IMR-90 (cell line): ENCODE measurements at regions not wholly inside any gene's neighbourhood (a gene's known extent, or its start where the extent isn't known, plus 50 kb on each side); places are given as distances from the start of the nearest gene placed in this dataset.

Experiments
- ATAC-seq: fragments of 200-7000 bp; cut with Tn5 transposase; 2 replicates; pipeline ENCODE4 v1.9.1; 2020; ENCODE audit warnings: low read depth, mild to moderate bottlenecking, moderate library complexity
- BruUV-seq: library from RNA; stranded (reverse); fragments of 400-500 nt; replicated peaks from 2 replicates; lab custom pipeline; 2021; lab: Mats Ljungman, UMichigan
- CTCF ChIA-PET: fragments of 300-600 bp; formaldehyde crosslinking; extraction: SDS; loops from one replicate; lab custom pipeline; 2021; ENCODE audit warnings: antibody characterized with exemption; lab: Yijun Ruan, JAX
- POLR2A ChIA-PET: fragments of 300-600 bp; sonication (Branson Sonifier 250); formaldehyde crosslinking; loops from one replicate; lab custom pipeline; 2022; ENCODE audit warnings: antibody characterized with exemption; ENCODE audit not compliant: unreplicated experiment; lab: Charles Lee
- DNase-seq: peaks from one replicate; pipeline ENCODE4 v3.0.0; 2013
- H2AFZ ChIP-seq: replicated peaks from 2 replicates; pipeline ENCODE3; 2013; ENCODE audit warnings: low read length, mild to moderate bottlenecking; ENCODE audit not compliant: poor library complexity
- H2AK5ac ChIP-seq: 2 replicates; pipeline ENCODE4 v1.6.1; 2013; ENCODE audit warnings: low read depth, low read length, inconsistent platforms
- H2AK9ac ChIP-seq: replicated peaks from 2 replicates; pipeline ENCODE3; 2013; ENCODE audit warnings: mild to moderate bottlenecking, low read depth, low read length, moderate library complexity; ENCODE audit not compliant: poor library complexity
- H2BK120ac ChIP-seq: 2 replicates; pipeline ENCODE4 v1.6.1; 2013; ENCODE audit warnings: low read depth, low read length, inconsistent platforms
- H2BK15ac ChIP-seq: 3 replicates; pipeline ENCODE4 v1.6.1; 2013; ENCODE audit warnings: low read depth, low read length, inconsistent platforms
- H2BK20ac ChIP-seq: 2 replicates; pipeline ENCODE4 v1.6.1; 2013; ENCODE audit warnings: low read depth, mild to moderate bottlenecking, inconsistent platforms, low read length, moderate library complexity
- H2BK5ac ChIP-seq: 2 replicates; pipeline ENCODE4 v1.6.1; 2013; ENCODE audit warnings: mild to moderate bottlenecking, low read depth, low read length, inconsistent platforms; ENCODE audit not compliant: poor library complexity, severe bottlenecking
- H3K14ac ChIP-seq: replicated peaks from 2 replicates; pipeline ENCODE4 v1.6.1; 2013; ENCODE audit warnings: low read depth, low read length, inconsistent platforms
- H3K18ac ChIP-seq: 2 replicates; pipeline ENCODE4 v1.6.1; 2013; ENCODE audit warnings: low read depth, low read length, control low read depth
- H3K23ac ChIP-seq: 2 replicates; pipeline ENCODE4 v1.6.1; 2013; ENCODE audit warnings: low read depth, low read length, inconsistent platforms
- H3K27ac ChIP-seq: 2 replicates; pipeline ENCODE4 v1.5.1; 2013; ENCODE audit warnings: mild to moderate bottlenecking, control low read depth, low read length; ENCODE audit not compliant: insufficient read depth
- H3K27me3 ChIP-seq: 2 replicates; pipeline ENCODE4 v1.6.1; 2013; ENCODE audit warnings: low read length; ENCODE audit not compliant: control insufficient read depth, insufficient read depth
- H3K36me3 ChIP-seq: 2 replicates; pipeline ENCODE4 v1.6.1; 2013; ENCODE audit warnings: low read length, mixed read lengths; ENCODE audit not compliant: control insufficient read depth, insufficient read depth
- H3K4ac ChIP-seq: 2 replicates; pipeline ENCODE4 v1.6.1; 2013; ENCODE audit warnings: low read depth, low read length, inconsistent platforms
- H3K4me1 ChIP-seq: 2 replicates; pipeline ENCODE4 v1.6.1; 2013; ENCODE audit warnings: low read length, mixed read lengths; ENCODE audit not compliant: control insufficient read depth, insufficient read depth
- H3K4me2 ChIP-seq: 2 replicates; pipeline ENCODE4 v1.6.1; 2013; ENCODE audit warnings: low read depth, mild to moderate bottlenecking, control low read depth, low read length, moderate library complexity
- H3K4me3 ChIP-seq: 2 replicates; pipeline ENCODE4 v1.5.1; 2013; ENCODE audit warnings: low read depth, mild to moderate bottlenecking, control low read depth, low read length, moderate library complexity; ENCODE audit not compliant: insufficient read depth
- H3K56ac ChIP-seq: 2 replicates; pipeline ENCODE4 v1.6.1; 2013; ENCODE audit warnings: low read length, inconsistent platforms; ENCODE audit not compliant: insufficient read depth; ENCODE audit errors: extremely low read depth
- H3K79me1 ChIP-seq, 2 experiments: 2 replicates each; pipeline ENCODE4 v1.6.1; 2013; ENCODE audit warnings: low read length in 2 of 2, inconsistent platforms in 1 of 2, low read depth in 1 of 2
- H3K9ac ChIP-seq: 2 replicates; pipeline ENCODE4 v1.6.1; 2013; ENCODE audit warnings: low read depth, low read length, control low read depth
- H3K9me1 ChIP-seq: 2 replicates; pipeline ENCODE4 v1.6.1; 2013; ENCODE audit warnings: low read length, inconsistent platforms; ENCODE audit not compliant: insufficient read depth
- H3K9me3 ChIP-seq: 2 replicates; pipeline ENCODE4 v1.6.1; 2013; ENCODE audit warnings: low read length; ENCODE audit not compliant: control insufficient read depth, insufficient read depth
- H4K20me1 ChIP-seq: 2 replicates; pipeline ENCODE4 v1.6.1; 2013; ENCODE audit warnings: low read length, inconsistent platforms; ENCODE audit not compliant: insufficient read depth
- H4K5ac ChIP-seq: 2 replicates; pipeline ENCODE4 v1.6.1; 2013; ENCODE audit warnings: mild to moderate bottlenecking, low read depth, low read length, control low read depth
- H4K8ac ChIP-seq, 2 experiments: 2 replicates each; pipeline ENCODE4 v1.6.1; 2013; ENCODE audit warnings: low read depth in 2 of 2, low read length in 2 of 2, control low read depth in 1 of 2, inconsistent platforms in 1 of 2
- H4K91ac ChIP-seq: 2 replicates; pipeline ENCODE4 v1.6.1; 2013; ENCODE audit warnings: low read depth, low read length, inconsistent platforms; ENCODE audit not compliant: insufficient read depth
- CEBPB ChIP-seq: IDR thresholded peaks from 2 replicates; pipeline ENCODE4 v1.6.1; 2012; ENCODE audit warnings: low read depth, low read length, improper control_type of control experiment
- CHD1 ChIP-seq: IDR thresholded peaks from 2 replicates; pipeline ENCODE4 v1.6.1; 2012; ENCODE audit warnings: low read depth, low read length, improper control_type of control experiment
- MAFK ChIP-seq: IDR thresholded peaks from 2 replicates; pipeline ENCODE4 v1.6.1; 2012; ENCODE audit warnings: low read depth, low read length, improper control_type of control experiment
- MAZ ChIP-seq: IDR thresholded peaks from 2 replicates; pipeline ENCODE4 v1.6.1; 2012; ENCODE audit warnings: low read depth, mild to moderate bottlenecking, low read length, improper control_type of control experiment, moderate library complexity, borderline replicate concordance
- MXI1 ChIP-seq: IDR thresholded peaks from 2 replicates; pipeline ENCODE4 v1.6.1; 2012; ENCODE audit warnings: low read depth, mild to moderate bottlenecking, low read length, moderate library complexity, borderline replicate concordance
- NFE2L2 ChIP-seq: fragments of 150-350 bp; IDR thresholded peaks from 2 replicates; pipeline ENCODE4 v1.6.1; 2016; ENCODE audit warnings: low read depth, mild to moderate bottlenecking, low read length
- POLR2A ChIP-seq: IDR thresholded peaks from 2 replicates; pipeline ENCODE4 v1.6.1; 2012; ENCODE audit warnings: mild to moderate bottlenecking, low read depth, low read length
- RAD21 ChIP-seq: IDR thresholded peaks from 2 replicates; pipeline ENCODE4 v1.6.1; 2012; ENCODE audit warnings: low read length, improper control_type of control experiment
- RCOR1 ChIP-seq: IDR thresholded peaks from 2 replicates; pipeline ENCODE4 v1.6.1; 2012; ENCODE audit warnings: mild to moderate bottlenecking, low read length, improper control_type of control experiment; ENCODE audit not compliant: insufficient replicate concordance
- RFX5 ChIP-seq: IDR thresholded peaks from 2 replicates; pipeline ENCODE4 v1.8.0; 2012; ENCODE audit warnings: low read depth, mild to moderate bottlenecking, low read length, moderate library complexity
- SMC3 ChIP-seq: fragments of 150-350 bp; IDR thresholded peaks from 2 replicates; pipeline ENCODE4 v1.6.1; 2016; ENCODE audit warnings: low read depth, mild to moderate bottlenecking, antibody characterized with exemption, low read length, moderate library complexity
- WGBS, 2 experiments: methylation state at CpG; one replicate each; pipeline versions ENCODE4 v1.1.5 to v1.1.7; 2013; ENCODE audit warnings: missing lambda C conversion rate in 2 of 2; ENCODE audit not compliant: insufficient read length in 1 of 2; ENCODE audit errors: extremely low coverage in 2 of 2; 5-methylcytosine and 5-hydroxymethylcytosine counted together
- dilution Hi-C: fragments of 300-500 bp; cut with HindIII; formaldehyde crosslinking; loops from one replicate; pipeline ENCODE4 v1.14.3; 2018; ENCODE audit warnings: low sequenced_read_pairs; ENCODE audit not compliant: unreplicated experiment
- in situ Hi-C: fragments of 300-500 bp; cut with MboI; formaldehyde crosslinking; loops from 3 replicates; pipeline ENCODE4 v1.14.3; 2019; ENCODE audit warnings: low sequenced_read_pairs, inconsistent platforms, mixed read lengths
- intact Hi-C: fragments of 100-400 bp; cut with micrococcal nuclease; formaldehyde crosslinking; loops from 2 replicates; pipeline ENCODE4 v1.10.0; 2022
- TF ChIP-seq, protein P1 (sequence below): conservative IDR thresholded peaks from 2 replicates; pipeline ENCODE4 v1.5.1; 2012; ENCODE audit warnings: mild to moderate bottlenecking, low read depth, low read length, improper control_type of control experiment
- TF ChIP-seq, protein P2 (sequence below): fragments of 150-350 bp; IDR thresholded peaks from 2 replicates; pipeline ENCODE4 v1.6.1; 2016; ENCODE audit warnings: low read depth, mild to moderate bottlenecking, low read length, moderate library complexity, borderline replicate concordance
- TF ChIP-seq, protein P3 (sequence below): fragments of 150-350 bp; IDR thresholded peaks from 2 replicates; pipeline ENCODE4 v1.6.1; 2017; ENCODE audit warnings: mild to moderate bottlenecking, antibody characterized with exemption, low read length, low read depth

DNA sequence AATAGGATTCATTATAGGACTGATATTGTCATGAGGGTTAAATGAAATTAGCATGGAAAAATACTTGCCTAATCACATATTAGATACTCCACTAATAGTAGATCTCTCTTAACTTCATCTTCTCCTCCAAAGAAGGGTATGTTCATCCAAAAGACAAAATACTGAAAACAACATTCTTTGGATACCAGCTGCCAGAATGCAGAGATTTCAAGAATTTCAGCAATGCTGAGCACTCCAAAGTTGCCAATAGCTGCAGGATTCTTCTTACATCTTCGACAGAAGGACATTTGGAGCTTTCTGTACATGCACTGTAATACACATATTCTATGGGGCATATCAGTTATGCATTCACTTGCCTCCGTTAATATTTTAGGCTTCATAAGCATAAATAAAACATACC, 436.5 kb downstream of the HAPSTR1 start:
- Histone ChIP-seq H2AK5ac (no peak overlapping the region), H2BK15ac (no peak overlapping the region), H3K9ac (no peak overlapping the region), H2BK20ac (no peak overlapping the region), H3K4ac (no peak overlapping the region), H2BK5ac (no peak overlapping the region), H3K4me1 (no peaks in the 10 kb centered on the region), H2AFZ (no peak overlapping the region), H3K36me3 (no peaks in the 10 kb centered on the region), H3K18ac (no peak overlapping the region), H2AK9ac (no peak overlapping the region), H4K20me1 (no peaks in the 10 kb centered on the region), H3K27ac (no peak overlapping the region), H3K14ac (no peak overlapping the region), H3K4me2 (no peak overlapping the region), H3K27me3 (no peaks in the 10 kb centered on the region), H2BK120ac (no peak overlapping the region), H3K56ac (no peak overlapping the region), H3K9me1 (no peaks in the 10 kb centered on the region), H3K9me3 (peaks cover 16% of the 10 kb centered on the region), H4K8ac (no peak overlapping the region), H4K5ac (no peak overlapping the region), H4K91ac (no peak overlapping the region), H3K4me3 (no peak overlapping the region), H3K79me1 (no peaks in the 10 kb centered on the region), H3K23ac (no peak overlapping the region)
- TF ChIP-seq, protein P1, sequence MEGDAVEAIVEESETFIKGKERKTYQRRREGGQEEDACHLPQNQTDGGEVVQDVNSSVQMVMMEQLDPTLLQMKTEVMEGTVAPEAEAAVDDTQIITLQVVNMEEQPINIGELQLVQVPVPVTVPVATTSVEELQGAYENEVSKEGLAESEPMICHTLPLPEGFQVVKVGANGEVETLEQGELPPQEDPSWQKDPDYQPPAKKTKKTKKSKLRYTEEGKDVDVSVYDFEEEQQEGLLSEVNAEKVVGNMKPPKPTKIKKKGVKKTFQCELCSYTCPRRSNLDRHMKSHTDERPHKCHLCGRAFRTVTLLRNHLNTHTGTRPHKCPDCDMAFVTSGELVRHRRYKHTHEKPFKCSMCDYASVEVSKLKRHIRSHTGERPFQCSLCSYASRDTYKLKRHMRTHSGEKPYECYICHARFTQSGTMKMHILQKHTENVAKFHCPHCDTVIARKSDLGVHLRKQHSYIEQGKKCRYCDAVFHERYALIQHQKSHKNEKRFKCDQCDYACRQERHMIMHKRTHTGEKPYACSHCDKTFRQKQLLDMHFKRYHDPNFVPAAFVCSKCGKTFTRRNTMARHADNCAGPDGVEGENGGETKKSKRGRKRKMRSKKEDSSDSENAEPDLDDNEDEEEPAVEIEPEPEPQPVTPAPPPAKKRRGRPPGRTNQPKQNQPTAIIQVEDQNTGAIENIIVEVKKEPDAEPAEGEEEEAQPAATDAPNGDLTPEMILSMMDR: no peak
- TF ChIP-seq MAZ (no peak), NFE2L2 (no peak), RFX5 (no peak), RCOR1 (no peak), POLR2A (no peak), CEBPB (no peak), CHD1 (no peak), SMC3 (no peak), RAD21 (no peak), MAFK (no peak), MXI1 (no peak)
- TF ChIP-seq, protein P2, sequence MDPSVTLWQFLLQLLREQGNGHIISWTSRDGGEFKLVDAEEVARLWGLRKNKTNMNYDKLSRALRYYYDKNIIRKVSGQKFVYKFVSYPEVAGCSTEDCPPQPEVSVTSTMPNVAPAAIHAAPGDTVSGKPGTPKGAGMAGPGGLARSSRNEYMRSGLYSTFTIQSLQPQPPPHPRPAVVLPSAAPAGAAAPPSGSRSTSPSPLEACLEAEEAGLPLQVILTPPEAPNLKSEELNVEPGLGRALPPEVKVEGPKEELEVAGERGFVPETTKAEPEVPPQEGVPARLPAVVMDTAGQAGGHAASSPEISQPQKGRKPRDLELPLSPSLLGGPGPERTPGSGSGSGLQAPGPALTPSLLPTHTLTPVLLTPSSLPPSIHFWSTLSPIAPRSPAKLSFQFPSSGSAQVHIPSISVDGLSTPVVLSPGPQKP: no peak
- TF ChIP-seq, protein P3, sequence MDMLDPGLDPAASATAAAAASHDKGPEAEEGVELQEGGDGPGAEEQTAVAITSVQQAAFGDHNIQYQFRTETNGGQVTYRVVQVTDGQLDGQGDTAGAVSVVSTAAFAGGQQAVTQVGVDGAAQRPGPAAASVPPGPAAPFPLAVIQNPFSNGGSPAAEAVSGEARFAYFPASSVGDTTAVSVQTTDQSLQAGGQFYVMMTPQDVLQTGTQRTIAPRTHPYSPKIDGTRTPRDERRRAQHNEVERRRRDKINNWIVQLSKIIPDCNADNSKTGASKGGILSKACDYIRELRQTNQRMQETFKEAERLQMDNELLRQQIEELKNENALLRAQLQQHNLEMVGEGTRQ: no peak
- CTCF ChIA-PET: no interaction called here
- POLR2A ChIA-PET: no interaction called here
- 0% methylated on average over 1 of the region's 2 CpGs; no CpG with 5 or more reads in 1 of the 2 experiments for WGBS, 2 experiments
- BruUV-seq: no TSS peak
- intact Hi-C loops (no loop called here), in situ Hi-C loops (no loop called here), dilution Hi-C loops (no loop called here)
- ATAC-seq (no peak), DNase-seq (no peak)
